ENCODE measurements at regions not wholly inside any gene's neighbourhood (a gene's known extent, or its start where the extent isn't known, plus 50 kb on each side); places are given as distances from the start of the nearest gene placed in this dataset.

- no peak for DNase-seq (ENCODE audit: low read depth in 2 of 2)
These were observed 194.3 kb upstream of the TWIST2 start for GRCh38 chr2:238653431-238654109.

GRCh38 chr2:238654479-238655197 lies 193.2 kb upstream of the TWIST2 start:
- DNase-seq (ENCODE audit: low read depth in 2 of 2), result no peak

GRCh38 chr2:238655198-238655860 lies 192.6 kb upstream of the TWIST2 start:
- no peak for DNase-seq (ENCODE audit: low read depth in 2 of 2)

- no peak for DNase-seq (ENCODE audit: low read depth in 2 of 2)
These were observed 191.7 kb upstream of the TWIST2 start for GRCh38 chr2:238655974-238656722.

GRCh38 chr2:238657132-238658053 lies 190.5 kb upstream of the TWIST2 start:
- no peak for DNase-seq (ENCODE audit: low read depth in 2 of 2)

GRCh38 chr2:238658054-238658407 lies 189.9 kb upstream of the TWIST2 start:
- DNase-seq (ENCODE audit: low read depth in 2 of 2), result no peak

GRCh38 chr2:238658820-238659219 lies 189.1 kb upstream of the TWIST2 start:
- DNase-seq (ENCODE audit: low read depth in 2 of 2), result no peak

GRCh38 chr2:238659231-238659630 lies 188.7 kb upstream of the TWIST2 start:
- no peak for DNase-seq (ENCODE audit: low read depth in 2 of 2)

GRCh38 chr2:238663586-238663985 lies 184.3 kb upstream of the TWIST2 start:
- no peak for DNase-seq (ENCODE audit: low read depth in 2 of 2)

GRCh38 chr2:238665919-238666318 lies 182.0 kb upstream of the TWIST2 start:
- no peak for DNase-seq (ENCODE audit: low read depth in 2 of 2)

- no peak for DNase-seq (ENCODE audit: low read depth in 2 of 2)
These were observed 181.3 kb upstream of the TWIST2 start for GRCh38 chr2:238666543-238666942.

- DNase-seq (ENCODE audit: low read depth in 2 of 2), result no peak
These were observed 180.9 kb upstream of the TWIST2 start for GRCh38 chr2:238667008-238667407.

- no peak for DNase-seq (ENCODE audit: low read depth in 2 of 2)
These were observed 180.2 kb upstream of the TWIST2 start for GRCh38 chr2:238667639-238668038.

GRCh38 chr2:238668426-238668825 lies 179.5 kb upstream of the TWIST2 start:
- no peak for DNase-seq (ENCODE audit: low read depth in 2 of 2)

- no peak for DNase-seq (ENCODE audit: low read depth in 2 of 2)
These were observed 178.8 kb upstream of the TWIST2 start for GRCh38 chr2:238669046-238669445.

GRCh38 chr2:238669581-238670080 lies 178.3 kb upstream of the TWIST2 start:
- no peak for DNase-seq (ENCODE audit: low read depth in 2 of 2)

- no peak for DNase-seq (ENCODE audit: low read depth in 2 of 2)
These were observed 177.7 kb upstream of the TWIST2 start for GRCh38 chr2:238670111-238670585.

- no peak for DNase-seq (ENCODE audit: low read depth in 2 of 2)
These were observed 165.3 kb upstream of the TWIST2 start for GRCh38 chr2:238682536-238682935.

GRCh38 chr2:238684362-238685326 lies 163.2 kb upstream of the TWIST2 start:
- DNase-seq (ENCODE audit: low read depth in 2 of 2), result peak; percentile 9 to 95
